Right ventricle myocardium superior (tissue), 1 donor: ENCODE measurements at regions not wholly inside any gene's neighbourhood (a gene's known extent, or its start where the extent isn't known, plus 50 kb on each side); places are given as distances from the start of the nearest gene placed in this dataset.
"Not testable (repeated sequence)": the region's sequence is repeated elsewhere in the genome, so short reads cannot be mapped to it uniquely, and the experiment has no call there.

Experiments used
- ATAC-seq: fragments of 200-7000 bp; cut with Tn5 transposase; one replicate; pipeline ENCODE4 v1.9.1; 2020; ENCODE audit warnings: mild to moderate bottlenecking; ENCODE audit not compliant: poor library complexity
- DNase-seq: peaks from one replicate; pipeline ENCODE4 v3.0.0-alpha.2; 2020
- intact Hi-C: fragments of 100-400 bp; cut with DNase I; formaldehyde crosslinking; loops from one replicate; pipeline ENCODE4 v1.11.2; 2022
- donor health status: DM: no; HTN: yes; CAD: no; lungs with severe emphysema.

GRCh38 chr2:142827170-142827569, 50.3 kb upstream of the KYNU start:
- no peak for ATAC-seq
- intact Hi-C loops = no loop called here

GRCh38 chr2:142825861-142826260, 51.6 kb upstream of the KYNU start:
- ATAC-seq = no peak
- no peak for DNase-seq
- intact Hi-C loops = no loop called here

More at GRCh38 chr2:142827170-142827569, 50.3 kb upstream of the KYNU start:
- no peak for DNase-seq

GRCh38 chr2:142824756-142825155, 52.7 kb upstream of the KYNU start:
- DNase-seq = no peak
- intact Hi-C loops = no loop called here
- ATAC-seq = no peak

GRCh38 chr2:142822190-142822589, 55.3 kb upstream of the KYNU start:
- ATAC-seq (no peak), DNase-seq (no peak)
- intact Hi-C loops = no loop called here

- intact Hi-C loops = no loop called here
- DNase-seq = no peak
- no peak for ATAC-seq
These were observed 58.1 kb upstream of the KYNU start for GRCh38 chr2:142819411-142819810.

GRCh38 chr2:142815375-142815774, 62.1 kb upstream of the KYNU start:
- ATAC-seq = no peak
- no peak for DNase-seq
- intact Hi-C loops = no loop called here

- DNase-seq = no peak
- ATAC-seq = no peak
- intact Hi-C loops = no loop called here
These were observed 63.3 kb upstream of the KYNU start for GRCh38 chr2:142813830-142814829.

DNA sequence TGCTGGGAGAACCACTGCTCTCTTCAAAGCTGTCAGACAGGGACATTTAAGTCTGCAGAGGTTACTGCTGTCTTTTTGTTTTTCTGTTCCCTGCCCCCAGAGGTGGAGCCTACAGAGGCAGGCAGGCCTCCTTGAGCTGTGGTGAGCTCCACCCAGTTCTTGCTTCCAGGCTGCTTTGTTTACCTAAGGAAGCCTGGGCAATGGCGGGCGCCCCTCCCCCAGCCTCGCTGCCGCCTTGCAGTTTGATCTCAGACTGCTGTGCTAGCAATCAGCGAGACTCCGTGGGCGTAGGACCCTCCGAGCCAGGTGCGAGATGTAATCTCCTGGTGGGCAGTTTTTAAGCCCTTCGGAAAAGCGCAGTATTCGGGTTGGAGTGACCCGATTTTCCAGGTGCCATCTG, 65.8 kb upstream of the KYNU start:
- ATAC-seq, intact Hi-C loops, DNase-seq: not testable (repeated sequence)

DNA sequence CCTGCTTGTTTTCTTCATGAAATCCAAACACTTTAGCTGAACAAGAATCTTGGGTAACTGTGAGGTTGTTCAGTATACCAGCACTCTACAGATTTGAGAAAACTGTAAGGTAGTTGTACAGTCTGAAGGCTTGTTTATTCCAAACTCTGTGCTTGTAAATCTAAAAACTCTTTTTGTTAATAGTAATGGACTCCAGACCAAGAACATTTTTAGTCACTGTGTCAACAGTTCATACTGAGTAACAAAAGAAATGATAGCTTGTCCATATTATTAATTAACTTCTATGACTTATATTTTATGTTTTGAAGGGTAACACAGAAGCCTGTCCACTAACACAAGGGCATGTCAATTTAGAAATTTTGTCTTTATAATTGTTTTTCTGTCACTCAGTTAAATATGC, 72.2 kb upstream of the KYNU start:
- intact Hi-C loops = no loop called here
- ATAC-seq = no peak
- no peak for DNase-seq

- intact Hi-C loops = no loop called here
- ATAC-seq (no peak), DNase-seq (no peak)
These were observed 74.3 kb upstream of the KYNU start for GRCh38 chr2:142803158-142803557.

GRCh38 chr2:142796588-142796987, 80.9 kb upstream of the KYNU start:
- ATAC-seq (no peak), DNase-seq (no peak)
- intact Hi-C loops = no loop called here

GRCh38 chr2:142796161-142796560, 81.3 kb upstream of the KYNU start:
- ATAC-seq = no peak
- intact Hi-C loops = no loop called here
- no peak for DNase-seq

DNA sequence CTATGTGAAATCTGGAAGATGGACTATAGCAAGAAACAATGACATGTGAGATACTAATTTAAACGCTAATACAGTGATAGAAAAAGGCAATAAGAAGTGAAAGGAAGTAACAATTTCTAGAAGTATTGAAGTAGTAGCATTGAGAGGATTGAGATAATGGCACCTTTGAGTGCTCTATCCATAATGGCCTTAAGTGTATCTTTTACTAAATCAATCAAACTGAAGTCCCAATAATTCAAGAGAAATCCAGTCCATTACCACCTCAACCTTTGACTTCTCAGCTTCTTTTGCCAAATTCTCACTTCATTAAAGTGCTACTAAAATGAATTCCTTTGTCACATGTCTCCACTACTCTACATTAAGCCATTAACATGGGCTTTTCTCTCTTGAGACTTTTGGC, 82.6 kb upstream of the KYNU start:
- DNase-seq (no peak), ATAC-seq (no peak)
- intact Hi-C loops = no loop called here

DNA sequence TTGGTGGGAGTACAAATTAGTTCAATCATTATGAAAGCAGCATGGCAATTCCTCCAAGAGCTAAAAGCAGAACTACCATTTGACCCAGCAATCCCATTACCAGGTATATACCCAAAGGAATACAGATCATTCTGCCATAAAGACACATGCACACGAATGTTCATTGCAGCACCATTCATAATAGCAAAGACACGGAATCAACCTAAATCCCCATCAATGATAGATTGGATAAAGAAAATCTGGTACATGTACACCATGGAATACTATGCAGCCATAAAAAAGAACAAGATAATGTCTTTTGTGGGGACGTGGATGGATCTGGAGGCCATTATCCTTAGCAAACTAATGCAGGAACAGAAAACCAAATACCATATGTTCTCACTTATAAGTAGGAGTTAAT, 85.1 kb upstream of the KYNU start:
- intact Hi-C loops, DNase-seq, ATAC-seq: not testable (repeated sequence)

- DNase-seq = no peak
- intact Hi-C loops = no loop called here
- no peak for ATAC-seq
These were observed 86.1 kb upstream of the KYNU start for GRCh38 chr2:142791335-142791734.

DNA sequence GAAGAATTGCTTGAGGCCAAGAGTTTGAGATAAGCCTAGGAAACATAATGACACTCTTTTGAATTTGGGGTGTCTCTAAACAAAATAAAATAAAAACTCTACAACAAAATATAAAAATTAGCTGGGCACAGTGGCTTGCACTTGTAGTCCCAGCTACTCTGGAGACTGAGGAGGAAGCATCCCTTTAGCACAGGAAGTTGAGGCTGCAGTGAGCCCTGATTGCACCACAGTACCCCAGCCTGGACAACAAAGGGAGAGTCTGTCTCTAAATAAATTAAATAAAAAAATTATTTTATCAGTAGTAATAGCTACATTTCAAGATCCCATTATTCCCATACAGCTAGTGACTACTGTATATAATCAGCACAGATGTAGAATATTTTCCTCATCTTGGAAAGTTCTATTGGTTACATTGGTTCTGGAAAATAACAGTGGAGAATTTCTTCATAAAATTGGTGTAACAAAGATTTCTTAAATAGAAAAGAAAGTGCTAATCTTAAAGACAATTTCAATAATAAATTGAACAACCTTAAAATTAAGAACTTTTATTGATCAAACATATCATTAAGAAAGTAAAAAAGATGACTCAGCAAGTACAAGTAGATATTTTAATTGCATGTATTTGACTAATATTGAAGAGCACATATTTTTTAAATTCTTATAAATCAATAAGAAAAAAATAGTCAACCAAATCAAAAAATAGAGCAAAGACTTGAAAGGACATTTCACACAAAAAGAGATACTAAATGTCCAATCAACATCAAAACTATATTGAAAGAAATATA, 90.4 kb upstream of the KYNU start:
- intact Hi-C loops = no loop called here
- ATAC-seq = no peak
- DNase-seq = peak; percentile 10

GRCh38 chr2:142782942-142783443, 94.5 kb upstream of the KYNU start:
- ATAC-seq (no peak), DNase-seq (no peak)
- intact Hi-C loops = no loop called here

GRCh38 chr2:142781146-142781545, 96.3 kb upstream of the KYNU start:
- no peak for ATAC-seq
- intact Hi-C loops = no loop called here
- no peak for DNase-seq

DNA sequence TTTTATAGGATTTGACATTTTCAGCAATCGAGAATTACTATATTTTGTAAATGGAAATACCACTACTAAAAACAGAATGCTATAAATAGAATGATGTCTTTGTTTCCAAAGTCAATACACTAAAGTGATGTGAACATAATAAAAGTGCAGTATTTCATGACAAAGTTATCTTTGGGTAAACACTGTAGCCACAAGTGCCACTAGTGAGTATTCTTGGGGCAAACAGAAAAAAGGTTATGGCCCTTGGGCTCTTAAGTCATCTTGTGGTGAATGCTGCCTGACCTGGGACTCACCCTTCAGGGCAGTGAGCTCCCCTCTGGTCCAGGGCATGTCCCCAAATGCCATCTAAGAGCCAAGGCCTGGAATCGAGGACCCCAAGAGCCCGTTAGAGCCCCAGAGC, 99.2 kb upstream of the KYNU start:
- ATAC-seq (no peak), DNase-seq (no peak)
- intact Hi-C loops = no loop called here

GRCh38 chr2:142777742-142778141, 99.7 kb upstream of the KYNU start:
- no peak for ATAC-seq
- DNase-seq = no peak
- intact Hi-C loops = no loop called here
